HepG2 (cell line): ENCODE measurements at regions not wholly inside any gene's neighbourhood (a gene's known extent, or its start where the extent isn't known, plus 50 kb on each side); places are given as distances from the start of the nearest gene placed in this dataset.

Experiments
- ATAC-seq: fragments of 200-7000 bp; cut with Tn5 transposase; 3 replicates; pipeline ENCODE4 v1.9.1; 2020; ENCODE audit warnings: mild to moderate bottlenecking, moderate library complexity
- BruUV-seq: library from RNA; stranded (reverse); fragments of 400-500 nt; replicated peaks from 2 replicates; lab custom pipeline; 2021; lab: Mats Ljungman, UMichigan
- CTCF ChIA-PET: fragments of 300-600 bp; formaldehyde crosslinking; extraction: SDS; loops from one replicate; lab custom pipeline; 2021; ENCODE audit warnings: low total read pairs, inconsistent platforms, low intra/inter-chr PET ratio; lab: Yijun Ruan, JAX
- POLR2A ChIA-PET: fragments of 350-600 bp; sonication (Branson Sonifier 250); formaldehyde crosslinking; loops from one replicate; lab custom pipeline; 2020; ENCODE audit warnings: antibody characterized with exemption, inconsistent platforms; lab: Yijun Ruan, JAX
- DNase-seq: peaks from one replicate; pipeline ENCODE4 v3.0.0-alpha.2; 2015; ENCODE audit warnings: low spot score
- FAIRE-seq: peaks from 3 replicates; lab custom pipeline; 2011; peaks lifted over from hg19 to GRCh38; lab: Jason Lieb, UNC
- H2AFZ ChIP-seq: one replicate; pipeline ENCODE4 v1.6.1; 2011; ENCODE audit warnings: low read length, inconsistent platforms
- H3K27ac ChIP-seq: fragments of 300-600 bp; 3 replicates; pipeline ENCODE4 v1.8.0; 2011; ENCODE audit warnings: mixed run types, mild to moderate bottlenecking, mixed read lengths, low read length, inconsistent platforms; ENCODE audit not compliant: insufficient read depth; ENCODE audit errors: extremely low read length
- H3K27me3 ChIP-seq, 2 experiments: fragments of 200-600 bp in 1 of 2; 2 replicates in 1 of 2; 3 replicates in 1 of 2; pipeline versions ENCODE4 v1.6.0 to v1.8.0; 2011; ENCODE audit warnings: low read length in 2 of 2, mild to moderate bottlenecking in 2 of 2, moderate library complexity in 2 of 2, inconsistent platforms in 1 of 2; ENCODE audit not compliant: insufficient read depth in 2 of 2, control insufficient read depth in 1 of 2
- H3K36me3 ChIP-seq, 2 experiments: fragments of 200-600 bp in 1 of 2; replicated peaks in 1 of 2; 2 replicates in 1 of 2; 3 replicates in 1 of 2; pipeline versions ENCODE4 v1.5.1 to v1.8.0; 2011; ENCODE audit warnings: low read length in 2 of 2, inconsistent platforms in 1 of 2; ENCODE audit not compliant: insufficient read depth in 2 of 2, control insufficient read depth in 1 of 2
- H3K4me1 ChIP-seq: 2 replicates; pipeline ENCODE4 v1.5.1; 2012; ENCODE audit warnings: low read length, inconsistent platforms; ENCODE audit not compliant: insufficient read depth
- H3K4me2 ChIP-seq: 2 replicates; pipeline ENCODE4 v1.6.0; 2011; ENCODE audit warnings: low read depth, low read length, inconsistent platforms
- H3K4me3 ChIP-seq, 3 experiments: fragments of 200-600 bp in 1 of 3; sonication (generic), shearing (Covaris generic) in 1 of 3; replicated peaks in 1 of 3; 2 replicates each; pipeline ENCODE4 v1.5.1; 2011 to 2016; ENCODE audit warnings: low read length in 3 of 3, inconsistent platforms in 2 of 3, low read depth in 2 of 3, mild to moderate bottlenecking in 2 of 3, control low read depth in 1 of 3, mixed read lengths in 1 of 3; ENCODE audit not compliant: insufficient read depth in 1 of 3
- H3K79me2 ChIP-seq: one replicate; pipeline ENCODE4 v1.6.1; 2011; ENCODE audit warnings: low read length, inconsistent platforms; ENCODE audit not compliant: insufficient read depth
- H3K9ac ChIP-seq: 2 replicates; pipeline ENCODE4 v1.6.0; 2011; ENCODE audit warnings: mild to moderate bottlenecking, low read depth, low read length, inconsistent platforms; ENCODE audit not compliant: insufficient read depth
- H3K9me3 ChIP-seq: 2 replicates; pipeline ENCODE4 v1.5.1; 2012; ENCODE audit warnings: mild to moderate bottlenecking, low read length
- H4K20me1 ChIP-seq: 2 replicates; pipeline ENCODE4 v1.6.0; 2011; ENCODE audit warnings: inconsistent platforms, mild to moderate bottlenecking, low read length, moderate library complexity; ENCODE audit not compliant: insufficient read depth
- MAFF ChIP-seq: IDR thresholded peaks from 2 replicates; pipeline ENCODE4 v1.6.1; 2011; ENCODE audit warnings: low read depth, low read length, improper control_type of control experiment
- MAFK ChIP-seq, 2 experiments: IDR thresholded peaks in 1 of 2; conservative IDR thresholded peaks in 1 of 2; 2 replicates each; pipeline ENCODE4 v1.6.1; 2011; ENCODE audit warnings: improper control_type of control experiment in 2 of 2, low read length in 2 of 2
- PAWR ChIP-seq: sonication (generic); formaldehyde crosslinking; IDR thresholded peaks from 2 replicates; pipeline ENCODE4 v1.4.0; 2020; ENCODE audit warnings: missing genetic modification reagents, mild to moderate bottlenecking, borderline replicate concordance
- YEATS4 ChIP-seq: sonication (generic); formaldehyde crosslinking; IDR thresholded peaks from 2 replicates; pipeline ENCODE4 v1.4.0; 2020; ENCODE audit warnings: missing genetic modification reagents, borderline replicate concordance
- ZBTB42 ChIP-seq: sonication (generic); formaldehyde crosslinking; IDR thresholded peaks from 2 replicates; pipeline ENCODE4 v1.5.0; 2020; ENCODE audit warnings: mild to moderate bottlenecking, missing genetic modification reagents
- ZMYM2 ChIP-seq: sonication (generic); formaldehyde crosslinking; IDR thresholded peaks from 2 replicates; pipeline ENCODE4 v1.8.0; 2022; ENCODE audit warnings: mild to moderate bottlenecking, missing genetic modification reagents
- WGBS: methylation state at CpG from one replicate; pipeline ENCODE4 v1.1.6; 2017; ENCODE audit warnings: low lambda C conversion rate; 5-methylcytosine and 5-hydroxymethylcytosine counted together
- in situ Hi-C: cut with HindIII; loops from 2 replicates; pipeline ENCODE4 v1.10.0; 2017; ENCODE audit warnings: low pct_unique_long_range_greater_than_20kb; ENCODE audit not compliant: extremely low pct_ligation_motif_present
- intact Hi-C: fragments of 100-400 bp; cut with micrococcal nuclease; formaldehyde crosslinking; loops from one replicate; pipeline ENCODE4 v1.10.0; 2022; ENCODE audit not compliant: unreplicated experiment
- TF ChIP-seq, protein P1 (sequence below): sonication (generic); formaldehyde crosslinking; conservative IDR thresholded peaks from 2 replicates; pipeline ENCODE4 v1.4.0; 2020; ENCODE audit warnings: missing genetic modification reagents
- TF ChIP-seq, protein P2 (sequence below): sonication (generic); formaldehyde crosslinking; conservative IDR thresholded peaks from 2 replicates; pipeline ENCODE4 v1.4.0; 2020; ENCODE audit warnings: missing genetic modification reagents
- TF ChIP-seq, protein P3 (sequence below): sonication (generic); formaldehyde crosslinking; IDR thresholded peaks from 2 replicates; pipeline ENCODE4 v1.8.0; 2022; ENCODE audit warnings: low read depth, missing genetic modification reagents
- TF ChIP-seq, protein P4 (sequence below): sonication (generic); formaldehyde crosslinking; IDR thresholded peaks from 2 replicates; pipeline ENCODE4 v1.4.0; 2020; ENCODE audit warnings: missing genetic modification reagents, mild to moderate bottlenecking, borderline replicate concordance

DNA sequence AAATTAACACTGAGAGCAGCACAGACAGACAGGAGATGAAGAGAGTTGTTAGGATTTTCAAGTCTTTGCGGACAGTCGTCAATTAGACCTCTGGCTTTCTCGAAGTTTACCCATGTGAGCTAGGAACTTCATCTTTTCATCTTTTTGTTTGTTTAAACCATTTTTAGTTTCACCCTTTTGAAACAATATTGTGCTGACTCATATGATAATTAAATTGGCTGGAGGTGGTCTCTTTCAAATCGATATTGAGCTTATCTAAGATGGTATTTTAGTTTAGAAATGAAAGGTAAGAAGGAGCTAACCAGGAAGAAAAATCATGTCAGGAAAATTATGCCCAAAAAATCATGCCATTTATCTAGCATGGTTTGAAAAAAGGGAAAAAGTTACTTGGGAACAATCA is 415.8 kb upstream of the SEMA3A start:
- H3K9me3 ChIP-seq: no peaks in the 10 kb centered on the region
- ChIA-PET POLR2A (no interaction called here), CTCF (no interaction called here)
- no peak overlapping the region for H3K4me3 ChIP-seq
- WGBS: 20% methylated on average over 4 of the region's 4 CpGs
- no peak overlapping the region for H3K9ac ChIP-seq
- intact Hi-C loops: no loop called here
- no peaks in the 10 kb centered on the region for H3K4me1 ChIP-seq
- TF ChIP-seq MAFF (peak; percentile 43; the same call in 1 of the 2 replicates), MAFK (conservative IDR thresholded peaks at IDR 0.05 in 1 of 2, IDR thresholded peaks at IDR 0.05 in 1 of 2; ENCODE audit: low read length in 2 of 2) (peak; percentile 22 to 70; a peak in 3 of 4 replicates)
- TF ChIP-seq, protein P1, sequence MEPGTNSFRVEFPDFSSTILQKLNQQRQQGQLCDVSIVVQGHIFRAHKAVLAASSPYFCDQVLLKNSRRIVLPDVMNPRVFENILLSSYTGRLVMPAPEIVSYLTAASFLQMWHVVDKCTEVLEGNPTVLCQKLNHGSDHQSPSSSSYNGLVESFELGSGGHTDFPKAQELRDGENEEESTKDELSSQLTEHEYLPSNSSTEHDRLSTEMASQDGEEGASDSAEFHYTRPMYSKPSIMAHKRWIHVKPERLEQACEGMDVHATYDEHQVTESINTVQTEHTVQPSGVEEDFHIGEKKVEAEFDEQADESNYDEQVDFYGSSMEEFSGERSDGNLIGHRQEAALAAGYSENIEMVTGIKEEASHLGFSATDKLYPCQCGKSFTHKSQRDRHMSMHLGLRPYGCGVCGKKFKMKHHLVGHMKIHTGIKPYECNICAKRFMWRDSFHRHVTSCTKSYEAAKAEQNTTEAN (CRISPR knock-in tag): no peak
- H2AFZ ChIP-seq: no peak overlapping the region
- BruUV-seq: no TSS peak
- FAIRE-seq (no peak), DNase-seq (no peak), ATAC-seq (no peak)
- H3K79me2 ChIP-seq: no peaks in the 10 kb centered on the region
- H3K27me3 ChIP-seq: no peaks in the 10 kb centered on the region
- H3K4me2 ChIP-seq: no peak overlapping the region
- H3K27ac ChIP-seq: no peak overlapping the region
- in situ Hi-C loops: no loop called here
- H4K20me1 ChIP-seq: no peaks in the 10 kb centered on the region
- H3K36me3 ChIP-seq: no peaks in the 10 kb centered on the region

DNA sequence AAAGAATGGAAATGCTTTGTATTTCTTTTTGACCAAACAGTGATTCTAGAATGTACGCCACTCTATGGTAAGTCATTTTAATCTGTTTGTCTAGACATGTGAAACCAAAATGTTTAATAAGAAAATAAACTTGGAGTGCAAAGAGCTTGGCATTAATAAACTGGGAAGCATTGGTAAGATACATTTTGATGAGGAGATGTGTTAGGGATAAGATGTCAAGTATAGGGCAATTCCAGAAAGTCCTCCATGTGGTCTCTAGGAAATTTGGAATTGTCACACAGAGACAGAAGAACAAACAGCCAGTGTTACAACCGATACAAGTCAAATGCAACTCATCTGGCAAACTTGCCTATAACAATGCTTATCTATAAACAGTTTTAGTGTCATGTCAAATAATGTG is 410.7 kb upstream of the SEMA3A start:
- ChIA-PET POLR2A (no interaction called here), CTCF (no interaction called here)
- 32% methylated on average over 2 of the region's 2 CpGs for WGBS
- no TSS peak for BruUV-seq
- Histone ChIP-seq H3K4me2 (no peak overlapping the region), H3K36me3 (no peaks in the 10 kb centered on the region), H3K4me1 (no peaks in the 10 kb centered on the region), H4K20me1 (no peaks in the 10 kb centered on the region), H3K27me3 (no peaks in the 10 kb centered on the region), H3K27ac (no peak overlapping the region), H2AFZ (no peak overlapping the region), H3K9ac (no peak overlapping the region), H3K4me3 (no peak overlapping the region), H3K9me3 (peaks cover 9% of the 10 kb centered on the region; the same call in 1 of the 2 replicates), H3K79me2 (no peaks in the 10 kb centered on the region)
- DNase-seq: no peak
- intact Hi-C loops: no loop called here
- in situ Hi-C loops: no loop called here
- FAIRE-seq: no peak
- TF ChIP-seq PAWR (CRISPR knock-in tag) (no peak), ZMYM2 (CRISPR knock-in tag) (no peak), YEATS4 (no peak), ZBTB42 (CRISPR knock-in tag) (no peak)
- TF ChIP-seq, protein P2, sequence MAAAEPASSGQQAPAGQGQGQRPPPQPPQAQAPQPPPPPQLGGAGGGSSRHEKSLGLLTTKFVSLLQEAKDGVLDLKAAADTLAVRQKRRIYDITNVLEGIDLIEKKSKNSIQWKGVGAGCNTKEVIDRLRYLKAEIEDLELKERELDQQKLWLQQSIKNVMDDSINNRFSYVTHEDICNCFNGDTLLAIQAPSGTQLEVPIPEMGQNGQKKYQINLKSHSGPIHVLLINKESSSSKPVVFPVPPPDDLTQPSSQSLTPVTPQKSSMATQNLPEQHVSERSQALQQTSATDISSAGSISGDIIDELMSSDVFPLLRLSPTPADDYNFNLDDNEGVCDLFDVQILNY (CRISPR knock-in tag): no peak
- TF ChIP-seq, protein P3, sequence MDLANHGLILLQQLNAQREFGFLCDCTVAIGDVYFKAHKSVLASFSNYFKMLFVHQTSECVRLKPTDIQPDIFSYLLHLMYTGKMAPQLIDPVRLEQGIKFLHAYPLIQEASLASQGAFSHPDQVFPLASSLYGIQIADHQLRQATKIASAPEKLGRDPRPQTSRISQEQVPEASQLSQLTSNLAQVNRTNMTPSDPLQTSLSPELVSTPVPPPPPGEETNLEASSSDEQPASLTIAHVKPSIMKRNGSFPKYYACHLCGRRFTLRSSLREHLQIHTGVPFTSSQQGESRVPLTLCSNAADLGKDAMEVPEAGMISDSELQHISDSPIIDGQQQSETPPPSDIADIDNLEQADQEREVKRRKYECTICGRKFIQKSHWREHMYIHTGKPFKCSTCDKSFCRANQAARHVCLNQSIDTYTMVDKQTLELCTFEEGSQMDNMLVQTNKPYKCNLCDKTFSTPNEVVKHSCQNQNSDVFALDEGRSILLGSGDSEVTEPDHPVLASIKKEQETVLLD: no peak
- TF ChIP-seq, protein P4, sequence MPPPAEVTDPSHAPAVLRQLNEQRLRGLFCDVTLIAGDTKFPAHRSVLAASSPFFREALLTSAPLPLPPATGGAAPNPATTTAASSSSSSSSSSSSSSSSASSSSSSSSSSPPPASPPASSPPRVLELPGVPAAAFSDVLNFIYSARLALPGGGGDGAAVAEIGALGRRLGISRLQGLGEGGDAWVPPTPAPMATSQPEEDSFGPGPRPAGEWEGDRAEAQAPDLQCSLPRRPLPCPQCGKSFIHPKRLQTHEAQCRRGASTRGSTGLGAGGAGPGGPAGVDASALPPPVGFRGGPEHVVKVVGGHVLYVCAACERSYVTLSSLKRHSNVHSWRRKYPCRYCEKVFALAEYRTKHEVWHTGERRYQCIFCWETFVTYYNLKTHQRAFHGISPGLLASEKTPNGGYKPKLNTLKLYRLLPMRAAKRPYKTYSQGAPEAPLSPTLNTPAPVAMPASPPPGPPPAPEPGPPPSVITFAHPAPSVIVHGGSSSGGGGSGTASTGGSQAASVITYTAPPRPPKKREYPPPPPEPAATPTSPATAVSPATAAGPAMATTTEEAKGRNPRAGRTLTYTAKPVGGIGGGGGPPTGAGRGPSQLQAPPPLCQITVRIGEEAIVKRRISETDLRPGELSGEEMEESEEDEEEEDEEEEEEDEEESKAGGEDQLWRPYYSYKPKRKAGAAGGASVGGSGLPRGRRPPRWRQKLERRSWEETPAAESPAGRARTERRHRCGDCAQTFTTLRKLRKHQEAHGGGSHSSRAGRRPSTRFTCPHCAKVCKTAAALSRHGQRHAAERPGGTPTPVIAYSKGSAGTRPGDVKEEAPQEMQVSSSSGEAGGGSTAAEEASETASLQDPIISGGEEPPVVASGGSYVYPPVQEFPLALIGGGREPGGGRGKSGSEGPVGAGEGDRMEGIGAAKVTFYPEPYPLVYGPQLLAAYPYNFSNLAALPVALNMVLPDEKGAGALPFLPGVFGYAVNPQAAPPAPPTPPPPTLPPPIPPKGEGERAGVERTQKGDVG (CRISPR knock-in tag): no peak
- ATAC-seq: no peak
